Caco-2 (cell line): ENCODE measurements at regions not wholly inside any gene's neighbourhood (a gene's known extent, or its start where the extent isn't known, plus 50 kb on each side); places are given as distances from the start of the nearest gene placed in this dataset.

Experiments used
- BruUV-seq: library from RNA; stranded (reverse); fragments of 400-500 nt; replicated peaks from 2 replicates; lab custom pipeline; 2021; lab: Mats Ljungman, UMichigan
- CTCF ChIA-PET: fragments of 300-600 bp; sonication (Branson Sonifier 250); formaldehyde crosslinking; loops from one replicate; lab custom pipeline; 2022; ENCODE audit warnings: antibody characterized with exemption; lab: Charles Lee
- POLR2A ChIA-PET: fragments of 300-600 bp; sonication (Branson Sonifier 250); formaldehyde crosslinking; loops from one replicate; lab custom pipeline; 2022; ENCODE audit warnings: antibody characterized with exemption; lab: Charles Lee
- DNase-seq, 2 experiments: peaks; one replicate each; pipeline versions ENCODE4 v3.0.0 to v3.0.0-alpha.2; 2020 to 2022
- H3K27me3 ChIP-seq: replicated peaks from 2 replicates; pipeline ENCODE4 v1.6.0; 2011; ENCODE audit warnings: low read length; ENCODE audit not compliant: control insufficient read depth, insufficient read depth
- H3K36me3 ChIP-seq: 2 replicates; pipeline ENCODE4 v1.5.1; 2011; ENCODE audit warnings: low read length; ENCODE audit not compliant: control insufficient read depth, insufficient read depth
- H3K4me1 ChIP-seq: fragments of 250-450 bp; sonication (Bioruptor Pico); 2 replicates; pipeline ENCODE4 v1.5.1; 2020; ENCODE audit warnings: mild to moderate bottlenecking
- H3K4me3 ChIP-seq: 2 replicates; pipeline ENCODE4 v1.5.1; 2011; ENCODE audit warnings: low read depth, mild to moderate bottlenecking, control low read depth, low read length
- H3K9me3 ChIP-seq: fragments of 250-450 bp; sonication (Bioruptor Pico); 2 replicates; pipeline ENCODE4 v1.5.1; 2020; ENCODE audit warnings: mild to moderate bottlenecking, moderate library complexity
- H3K27ac Mint-ChIP-seq: one replicate; pipeline ENCODE4 v1.8.0; 2022; ENCODE audit warnings: mixed read lengths; ENCODE audit not compliant: unreplicated experiment
- H3K27me3 Mint-ChIP-seq: one replicate; pipeline ENCODE4 v1.8.0; 2022; ENCODE audit warnings: mixed read lengths; ENCODE audit not compliant: insufficient read depth, unreplicated experiment
- H3K36me3 Mint-ChIP-seq: one replicate; pipeline ENCODE4 v1.8.0; 2022; ENCODE audit warnings: mild to moderate bottlenecking, mixed read lengths; ENCODE audit not compliant: insufficient read depth, unreplicated experiment
- H3K4me1 Mint-ChIP-seq: one replicate; pipeline ENCODE4 v1.8.0; 2022; ENCODE audit warnings: low read depth, mixed read lengths; ENCODE audit not compliant: unreplicated experiment
- H3K4me3 Mint-ChIP-seq: one replicate; pipeline ENCODE4 v1.8.0; 2022; ENCODE audit warnings: mild to moderate bottlenecking, moderate library complexity, mixed read lengths; ENCODE audit not compliant: unreplicated experiment
- H3K9me3 Mint-ChIP-seq: one replicate; pipeline ENCODE4 v1.8.0; 2022; ENCODE audit warnings: mixed read lengths; ENCODE audit not compliant: unreplicated experiment
- intact Hi-C: fragments of 100-400 bp; cut with micrococcal nuclease; formaldehyde crosslinking; loops from one replicate; pipeline ENCODE4 v1.10.0; 2022; ENCODE audit not compliant: unreplicated experiment
- TF ChIP-seq, protein P1 (sequence below), 2 experiments: fragments of 200-600 bp in 1 of 2; IDR thresholded peaks; 1 replicate in 1 of 2; 2 replicates in 1 of 2; pipeline versions ENCODE4 v1.5.1 to v1.8.0; 2011 to 2022; ENCODE audit warnings: antibody characterized with exemption in 1 of 2, control low read depth in 1 of 2, inconsistent platforms in 1 of 2, low read depth in 1 of 2, low read length in 1 of 2, mild to moderate bottlenecking in 1 of 2, moderate library complexity in 1 of 2; ENCODE audit not compliant: insufficient read depth in 1 of 2, severe bottlenecking in 1 of 2, unreplicated experiment in 1 of 2

DNA sequence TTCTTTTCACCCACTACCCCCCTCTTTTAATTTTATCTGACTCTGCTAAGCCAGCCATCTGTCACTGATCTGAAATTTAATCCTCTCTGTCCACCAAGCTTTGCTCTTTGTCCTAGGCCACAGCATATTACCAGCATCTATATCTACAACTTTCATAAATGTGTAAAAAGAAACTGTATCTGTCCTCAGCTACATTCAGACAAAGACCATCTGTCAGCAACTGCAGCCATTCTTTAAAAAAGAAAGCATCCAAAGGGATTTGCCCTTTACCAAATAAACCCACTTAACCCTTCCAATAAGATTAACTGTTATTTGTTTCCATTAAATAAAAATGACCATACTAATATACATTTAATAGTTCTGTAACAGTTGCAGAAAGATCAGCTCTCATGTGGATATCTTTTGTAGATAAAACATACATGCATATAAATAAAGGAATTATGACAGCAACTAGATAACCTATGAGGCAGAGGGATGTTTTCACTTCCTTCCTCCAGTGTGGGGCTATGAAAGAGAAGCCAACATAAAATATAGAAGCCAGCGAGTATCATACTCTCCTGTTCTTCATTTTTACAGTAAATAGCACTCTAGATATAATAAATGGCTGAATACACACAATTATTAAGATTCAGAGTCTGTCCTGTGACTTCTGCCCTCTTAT is 602.5 kb upstream of the SALL1 start:
- TF ChIP-seq, protein P1, sequence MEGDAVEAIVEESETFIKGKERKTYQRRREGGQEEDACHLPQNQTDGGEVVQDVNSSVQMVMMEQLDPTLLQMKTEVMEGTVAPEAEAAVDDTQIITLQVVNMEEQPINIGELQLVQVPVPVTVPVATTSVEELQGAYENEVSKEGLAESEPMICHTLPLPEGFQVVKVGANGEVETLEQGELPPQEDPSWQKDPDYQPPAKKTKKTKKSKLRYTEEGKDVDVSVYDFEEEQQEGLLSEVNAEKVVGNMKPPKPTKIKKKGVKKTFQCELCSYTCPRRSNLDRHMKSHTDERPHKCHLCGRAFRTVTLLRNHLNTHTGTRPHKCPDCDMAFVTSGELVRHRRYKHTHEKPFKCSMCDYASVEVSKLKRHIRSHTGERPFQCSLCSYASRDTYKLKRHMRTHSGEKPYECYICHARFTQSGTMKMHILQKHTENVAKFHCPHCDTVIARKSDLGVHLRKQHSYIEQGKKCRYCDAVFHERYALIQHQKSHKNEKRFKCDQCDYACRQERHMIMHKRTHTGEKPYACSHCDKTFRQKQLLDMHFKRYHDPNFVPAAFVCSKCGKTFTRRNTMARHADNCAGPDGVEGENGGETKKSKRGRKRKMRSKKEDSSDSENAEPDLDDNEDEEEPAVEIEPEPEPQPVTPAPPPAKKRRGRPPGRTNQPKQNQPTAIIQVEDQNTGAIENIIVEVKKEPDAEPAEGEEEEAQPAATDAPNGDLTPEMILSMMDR (IDR thresholded peaks at IDR 0.05; ENCODE audit: insufficient read depth in 1 of 2, low read depth in 1 of 2, low read length in 1 of 2, severe bottlenecking in 1 of 2, unreplicated experiment in 1 of 2), result no peak
- POLR2A ChIA-PET, result no interaction called here
- no peaks in the 10 kb centered on the region for H3K9me3 ChIP-seq
- Mint-ChIP-seq H3K4me1 (no peaks in the 10 kb centered on the region), H3K27me3 (peaks cover 9% of the 10 kb centered on the region), H3K27ac (no peak overlapping the region), H3K4me3 (no peak overlapping the region), H3K9me3 (no peaks in the 10 kb centered on the region), H3K36me3 (no peaks in the 10 kb centered on the region)
- no peaks in the 10 kb centered on the region for H3K4me1 ChIP-seq
- H3K4me3 ChIP-seq, result no peak overlapping the region
- no peak for DNase-seq
- H3K36me3 ChIP-seq, result no peaks in the 10 kb centered on the region
- CTCF ChIA-PET, result no interaction called here
- intact Hi-C loops, result no loop called here
- H3K27me3 ChIP-seq, result no peaks in the 10 kb centered on the region
- BruUV-seq, result no TSS peak

DNA sequence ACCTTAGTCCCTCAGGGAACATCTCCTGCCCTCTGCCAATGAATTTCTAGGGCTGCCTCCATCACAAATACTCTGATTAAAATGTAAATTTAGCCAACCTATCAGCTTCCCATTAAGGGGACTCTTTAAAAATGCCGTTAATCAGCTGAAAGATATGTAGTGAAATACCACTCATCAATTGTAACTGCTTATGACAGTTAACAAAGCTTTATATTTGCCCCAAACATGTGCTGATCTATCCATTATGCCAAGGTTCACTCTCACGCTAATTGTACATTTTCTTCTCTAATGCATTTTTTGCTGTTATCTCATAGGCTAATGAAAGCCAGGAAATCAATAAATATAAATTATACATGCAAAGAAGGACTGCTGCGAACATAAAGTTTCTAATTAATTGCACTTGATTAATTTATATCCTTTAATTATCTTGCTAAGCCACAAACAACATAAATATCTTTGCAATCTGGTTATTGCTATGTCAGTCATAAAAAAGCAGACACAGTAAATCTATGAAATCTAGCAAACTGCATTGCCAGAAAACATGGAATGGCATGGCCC is 601.4 kb upstream of the SALL1 start:
- BruUV-seq, result no TSS peak

DNA sequence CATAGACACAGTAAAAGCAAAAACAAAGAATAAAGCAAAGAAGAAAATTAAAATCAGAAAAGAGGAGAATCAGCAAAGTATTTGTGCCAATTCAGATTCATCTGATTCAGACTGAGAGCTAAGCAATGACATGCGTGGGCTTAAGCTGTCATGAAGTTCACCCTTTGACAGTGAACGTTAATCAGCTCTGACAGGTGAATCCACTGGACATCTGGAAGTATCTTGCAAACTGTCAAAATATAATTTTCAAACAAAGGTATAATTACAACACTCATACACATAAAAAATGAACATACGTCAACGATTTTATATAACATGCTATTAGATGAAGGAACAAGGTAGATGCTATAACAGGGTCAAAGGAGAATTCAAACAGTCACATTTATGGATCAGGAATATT is 596.3 kb upstream of the SALL1 start:
- no TSS peak for BruUV-seq

More for the DNA sequence above, 601.4 kb upstream of the SALL1 start:
- ChIA-PET CTCF (no interaction called here), POLR2A (interaction anchor here (0.5 kb wide), 1 partner anchor 174 kb away, joined by 4 read pairs; no protein-coding TSS in a partner anchor)
- H3K9me3 ChIP-seq, result no peaks in the 10 kb centered on the region
- H3K36me3 ChIP-seq, result no peaks in the 10 kb centered on the region
- H3K4me3 Mint-ChIP-seq, result no peak overlapping the region
- no peak overlapping the region for H3K27ac Mint-ChIP-seq
- intact Hi-C loops, result no loop called here
- no peak for DNase-seq
- no peaks in the 10 kb centered on the region for H3K27me3 ChIP-seq
- TF ChIP-seq, protein P1 (IDR thresholded peaks at IDR 0.05; ENCODE audit: insufficient read depth in 1 of 2, low read depth in 1 of 2, low read length in 1 of 2, severe bottlenecking in 1 of 2, unreplicated experiment in 1 of 2), result no peak
- peaks cover 11% of the 10 kb centered on the region for H3K27me3 Mint-ChIP-seq
- no peaks in the 10 kb centered on the region for H3K4me1 Mint-ChIP-seq
- H3K36me3 Mint-ChIP-seq, result no peaks in the 10 kb centered on the region
- no peaks in the 10 kb centered on the region for H3K4me1 ChIP-seq
- H3K4me3 ChIP-seq, result no peak overlapping the region
- no peaks in the 10 kb centered on the region for H3K9me3 Mint-ChIP-seq

More for the DNA sequence above, 596.3 kb upstream of the SALL1 start:
- Mint-ChIP-seq H3K4me1 (no peaks in the 10 kb centered on the region), H3K27ac (no peak overlapping the region), H3K9me3 (no peaks in the 10 kb centered on the region), H3K27me3 (peaks cover 8% of the 10 kb centered on the region), H3K4me3 (no peak overlapping the region), H3K36me3 (no peaks in the 10 kb centered on the region)
- Histone ChIP-seq H3K27me3 (no peaks in the 10 kb centered on the region), H3K36me3 (no peaks in the 10 kb centered on the region), H3K9me3 (no peaks in the 10 kb centered on the region), H3K4me3 (no peak overlapping the region), H3K4me1 (no peaks in the 10 kb centered on the region)
- POLR2A ChIA-PET, result no interaction called here
- DNase-seq, result no peak
- CTCF ChIA-PET, result no interaction called here
- TF ChIP-seq, protein P1 (IDR thresholded peaks at IDR 0.05; ENCODE audit: insufficient read depth in 1 of 2, low read depth in 1 of 2, low read length in 1 of 2, severe bottlenecking in 1 of 2, unreplicated experiment in 1 of 2), result no peak
- intact Hi-C loops, result no loop called here
